Kidney epithelial cell (primary cell): ENCODE measurements at regions not wholly inside any gene's neighbourhood (a gene's known extent, or its start where the extent isn't known, plus 50 kb on each side); places are given as distances from the start of the nearest gene placed in this dataset.

ENCODE experiments used
- DNase-seq: peaks from one replicate; pipeline ENCODE4 v3.0.0-alpha.2; 2010; ENCODE audit warnings: low read depth
- H3K27me3 ChIP-seq: 2 replicates; pipeline ENCODE4 v1.6.0; 2011; ENCODE audit warnings: low read length; ENCODE audit not compliant: control insufficient read depth, insufficient read depth
- H3K36me3 ChIP-seq: 2 replicates; pipeline ENCODE4 v1.5.1; 2011; ENCODE audit warnings: low read length; ENCODE audit not compliant: control insufficient read depth, insufficient read depth
- H3K4me3 ChIP-seq: 2 replicates; pipeline ENCODE4 v1.5.1; 2011; ENCODE audit warnings: low read depth, mild to moderate bottlenecking, control low read depth, low read length
- TF ChIP-seq, protein P1 (sequence below): IDR thresholded peaks from 2 replicates; pipeline ENCODE4 v1.5.1; 2011; ENCODE audit warnings: mild to moderate bottlenecking, moderate library complexity, low read length, control low read depth, inconsistent platforms; ENCODE audit not compliant: insufficient read depth, poor library complexity, severe bottlenecking

DNA sequence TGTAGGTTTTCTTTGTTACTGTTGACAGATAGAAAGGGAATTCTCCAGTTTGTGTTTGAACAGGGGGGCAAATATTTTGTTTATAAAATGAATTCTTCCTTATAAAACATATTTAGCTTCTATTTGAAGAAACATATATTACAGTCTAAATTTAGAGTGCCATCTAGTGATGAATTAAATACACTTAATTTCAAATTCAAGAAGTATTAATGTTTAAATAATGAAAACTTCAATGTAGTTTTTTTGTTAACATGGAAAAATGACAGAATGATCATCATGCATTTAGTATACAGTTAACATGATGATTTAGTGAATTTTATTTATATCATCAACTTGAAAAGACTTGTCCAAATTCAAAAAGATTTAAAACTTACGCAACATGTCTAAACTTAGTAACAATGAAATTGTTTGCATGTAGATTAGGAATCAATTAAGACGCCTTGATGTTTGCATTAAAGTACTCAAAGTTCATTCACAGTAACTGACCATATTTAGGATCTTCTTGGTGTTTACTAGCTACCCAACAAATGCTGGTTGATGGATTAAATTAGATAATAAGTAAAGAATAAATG, 765.9 kb upstream of the SLITRK1 start:
- Histone ChIP-seq H3K36me3 (no peaks in the 10 kb centered on the region), H3K27me3 (no peaks in the 10 kb centered on the region), H3K4me3 (no peak overlapping the region)
- DNase-seq: no peak
- TF ChIP-seq, protein P1, sequence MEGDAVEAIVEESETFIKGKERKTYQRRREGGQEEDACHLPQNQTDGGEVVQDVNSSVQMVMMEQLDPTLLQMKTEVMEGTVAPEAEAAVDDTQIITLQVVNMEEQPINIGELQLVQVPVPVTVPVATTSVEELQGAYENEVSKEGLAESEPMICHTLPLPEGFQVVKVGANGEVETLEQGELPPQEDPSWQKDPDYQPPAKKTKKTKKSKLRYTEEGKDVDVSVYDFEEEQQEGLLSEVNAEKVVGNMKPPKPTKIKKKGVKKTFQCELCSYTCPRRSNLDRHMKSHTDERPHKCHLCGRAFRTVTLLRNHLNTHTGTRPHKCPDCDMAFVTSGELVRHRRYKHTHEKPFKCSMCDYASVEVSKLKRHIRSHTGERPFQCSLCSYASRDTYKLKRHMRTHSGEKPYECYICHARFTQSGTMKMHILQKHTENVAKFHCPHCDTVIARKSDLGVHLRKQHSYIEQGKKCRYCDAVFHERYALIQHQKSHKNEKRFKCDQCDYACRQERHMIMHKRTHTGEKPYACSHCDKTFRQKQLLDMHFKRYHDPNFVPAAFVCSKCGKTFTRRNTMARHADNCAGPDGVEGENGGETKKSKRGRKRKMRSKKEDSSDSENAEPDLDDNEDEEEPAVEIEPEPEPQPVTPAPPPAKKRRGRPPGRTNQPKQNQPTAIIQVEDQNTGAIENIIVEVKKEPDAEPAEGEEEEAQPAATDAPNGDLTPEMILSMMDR: peak; percentile 11

GRCh38 chr13:84646957-84647356, 764.7 kb upstream of the SLITRK1 start:
- DNase-seq: no peak
- TF ChIP-seq, protein P1: no peak
- Histone ChIP-seq H3K4me3 (no peak overlapping the region), H3K27me3 (no peaks in the 10 kb centered on the region), H3K36me3 (no peaks in the 10 kb centered on the region)

- H3K4me3 ChIP-seq: no peak overlapping the region
- DNase-seq: no peak
- no peaks in the 10 kb centered on the region for H3K36me3 ChIP-seq
- no peaks in the 10 kb centered on the region for H3K27me3 ChIP-seq
- TF ChIP-seq, protein P1: no peak
Measured at GRCh38 chr13:84645196-84646012, 763.1 kb upstream of the SLITRK1 start.

DNA sequence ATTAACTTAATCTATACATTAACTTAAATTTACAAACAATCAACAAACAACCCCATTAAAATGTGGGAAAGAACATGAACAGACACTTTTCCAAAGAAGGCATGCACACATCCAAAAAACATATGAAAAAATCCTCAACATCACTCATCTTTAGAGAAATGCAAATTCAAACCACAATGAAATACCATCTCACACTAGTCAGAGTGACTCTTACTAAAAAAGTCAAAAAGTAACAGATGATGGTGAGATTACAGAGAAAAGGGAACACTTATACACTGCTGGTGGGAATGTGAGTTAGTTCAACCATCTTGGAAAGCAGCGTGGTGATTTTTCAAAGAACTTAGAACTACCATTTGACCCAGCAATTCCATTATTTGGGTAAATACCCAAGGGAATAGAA, 759.2 kb upstream of the SLITRK1 start:
- DNase-seq: no peak
- TF ChIP-seq, protein P1: no peak
- H3K4me3 ChIP-seq: no peak overlapping the region
- no peaks in the 10 kb centered on the region for H3K27me3 ChIP-seq
- no peaks in the 10 kb centered on the region for H3K36me3 ChIP-seq

- Histone ChIP-seq H3K27me3 (no peaks in the 10 kb centered on the region), H3K4me3 (no peak overlapping the region), H3K36me3 (no peaks in the 10 kb centered on the region)
- TF ChIP-seq, protein P1: no peak
- no peak for DNase-seq
Measured at GRCh38 chr13:84640691-84641090, 758.4 kb upstream of the SLITRK1 start.
